ENCODE measurements at regions not wholly inside any gene's neighbourhood (a gene's known extent, or its start where the extent isn't known, plus 50 kb on each side); places are given as distances from the start of the nearest gene placed in this dataset.

DNA sequence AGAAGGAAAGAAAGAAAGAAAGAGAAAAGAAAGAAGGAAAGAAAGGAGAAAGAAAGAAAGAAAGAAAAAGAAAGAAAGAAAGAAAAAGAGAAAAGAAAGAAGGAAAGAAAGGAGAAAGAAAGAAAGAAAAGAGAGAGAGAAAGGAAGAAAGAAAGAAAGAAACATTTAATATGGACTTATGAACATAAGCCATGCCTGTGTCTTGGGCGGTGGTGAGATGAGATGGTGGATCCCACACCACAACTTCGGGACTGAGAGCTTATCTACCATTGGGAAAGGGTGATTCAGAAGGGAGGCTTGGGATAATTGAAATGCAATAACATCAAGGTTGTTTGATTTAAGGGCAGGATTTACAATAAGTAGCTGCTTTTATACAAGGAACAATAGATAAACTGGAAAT lies 843.9 kb upstream of the AUTS2 start:
- Mint-ChIP-seq H3K27me3 (no peaks in the 10 kb centered on the region), H3K9me3 (peaks cover 6 to 16% (median 8%) of the 10 kb centered on the region in 8 donors), H3K4me1 (no peaks in the 10 kb centered on the region), H3K27ac (no peak overlapping the region), H3K4me3 (no peak overlapping the region), H3K36me3 (peaks cover 0 to 1% of the 10 kb centered on the region in 2 donors)
- no peak for DNase-seq
- Histone ChIP-seq H3K27me3 (ENCODE audit: insufficient read depth, low read length) (no peaks in the 10 kb centered on the region), H3K36me3 (ENCODE audit: insufficient read depth, low read length) (no peaks in the 10 kb centered on the region), H3K9me3 (ENCODE audit: control insufficient read depth in 1 of 2, low read length in 2 of 2) (no peaks in the 10 kb centered on the region), H3K27ac (ENCODE audit: low read depth, low read length) (no peak overlapping the region), H3K4me1 (ENCODE audit: insufficient read depth, low read length) (no peaks in the 10 kb centered on the region), H3K4me3 (ENCODE audit: low read length in 2 of 2) (no peak overlapping the region)
- ChIA-PET POLR2A (ENCODE audit: partially characterized antibody) (no interaction called here), CTCF (ENCODE audit: partially characterized antibody) (no interaction called here)
- intact Hi-C loops (cut with micrococcal nuclease) = no loop called here

GRCh38 chr7:68756986-68757495 lies 841.2 kb upstream of the AUTS2 start:
- peaks cover 6 to 19% (median 14%) of the 10 kb centered on the region in 8 donors for H3K9me3 Mint-ChIP-seq
- DNase-seq = no peak
- Histone ChIP-seq H3K4me3 (ENCODE audit: low read length in 2 of 2) (no peak overlapping the region), H3K4me1 (ENCODE audit: insufficient read depth, low read length) (no peaks in the 10 kb centered on the region), H3K27ac (ENCODE audit: low read depth, low read length) (no peak overlapping the region), H3K9me3 (ENCODE audit: control insufficient read depth in 1 of 2, low read length in 2 of 2) (no peaks in the 10 kb centered on the region), H3K36me3 (ENCODE audit: insufficient read depth, low read length) (no peaks in the 10 kb centered on the region), H3K27me3 (ENCODE audit: insufficient read depth, low read length) (no peaks in the 10 kb centered on the region)
- no peaks in the 10 kb centered on the region for H3K27me3 Mint-ChIP-seq
- ChIA-PET CTCF (ENCODE audit: partially characterized antibody) (no interaction called here), POLR2A (ENCODE audit: partially characterized antibody) (no interaction called here)
- H3K4me3 Mint-ChIP-seq = no peak overlapping the region
- H3K27ac Mint-ChIP-seq = no peak overlapping the region
- H3K4me1 Mint-ChIP-seq = no peaks in the 10 kb centered on the region
- intact Hi-C loops (cut with micrococcal nuclease) = no loop called here
- H3K36me3 Mint-ChIP-seq = no peaks in the 10 kb centered on the region

DNA sequence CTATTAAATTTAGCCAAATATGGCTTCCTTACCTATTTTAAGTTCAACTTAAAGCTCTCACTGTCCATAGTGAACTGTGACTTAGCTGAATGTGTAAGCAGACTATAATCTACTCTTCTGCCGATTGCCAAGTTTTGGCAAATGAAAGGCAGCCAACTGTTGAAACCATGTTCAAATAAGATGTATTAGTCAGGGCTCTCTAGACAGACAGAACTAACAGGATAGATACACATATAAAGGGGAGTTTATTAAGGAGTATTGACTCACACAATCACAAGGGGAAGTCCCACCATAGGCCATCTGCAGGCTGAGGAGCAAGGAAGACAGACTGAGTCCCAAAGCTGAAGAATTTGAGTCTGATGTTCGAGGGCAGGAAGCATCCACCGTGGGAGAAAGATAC lies 837.7 kb upstream of the AUTS2 start:
- intact Hi-C loops (cut with micrococcal nuclease) = no loop called here
- H3K4me1 ChIP-seq (ENCODE audit: insufficient read depth, low read length) = no peaks in the 10 kb centered on the region
- no peak for DNase-seq
- Mint-ChIP-seq H3K4me1 (no peaks in the 10 kb centered on the region), H3K27me3 (no peaks in the 10 kb centered on the region), H3K27ac (no peak overlapping the region), H3K9me3 (peaks cover 5 to 35% (median 14%) of the 10 kb centered on the region in 8 donors), H3K36me3 (no peaks in the 10 kb centered on the region), H3K4me3 (no peak overlapping the region)
- no peak overlapping the region for H3K4me3 ChIP-seq (ENCODE audit: low read length in 2 of 2)
- H3K27ac ChIP-seq (ENCODE audit: low read depth, low read length) = no peak overlapping the region
- ChIA-PET POLR2A (ENCODE audit: partially characterized antibody) (no interaction called here), CTCF (ENCODE audit: partially characterized antibody) (no interaction called here)
- no peaks in the 10 kb centered on the region for H3K9me3 ChIP-seq (ENCODE audit: control insufficient read depth in 1 of 2, low read length in 2 of 2)
- no peaks in the 10 kb centered on the region for H3K27me3 ChIP-seq (ENCODE audit: insufficient read depth, low read length)
- no peaks in the 10 kb centered on the region for H3K36me3 ChIP-seq (ENCODE audit: insufficient read depth, low read length)

GRCh38 chr7:68767462-68767861 lies 830.8 kb upstream of the AUTS2 start:
- no peaks in the 10 kb centered on the region for H3K36me3 ChIP-seq (ENCODE audit: insufficient read depth, low read length)
- H3K4me3 Mint-ChIP-seq = no peak overlapping the region
- H3K27me3 ChIP-seq (ENCODE audit: insufficient read depth, low read length) = no peaks in the 10 kb centered on the region
- CTCF ChIA-PET (ENCODE audit: partially characterized antibody) = no interaction called here
- POLR2A ChIA-PET (ENCODE audit: partially characterized antibody) = no interaction called here
- peaks cover 2 to 31% (median 17%) of the 10 kb centered on the region in 8 donors for H3K9me3 Mint-ChIP-seq
- H3K4me3 ChIP-seq (ENCODE audit: low read length in 2 of 2) = no peak overlapping the region
- H3K4me1 Mint-ChIP-seq = no peaks in the 10 kb centered on the region
- intact Hi-C loops (cut with micrococcal nuclease) = no loop called here
- no peaks in the 10 kb centered on the region for H3K36me3 Mint-ChIP-seq
- DNase-seq = no peak
- H3K9me3 ChIP-seq (ENCODE audit: control insufficient read depth in 1 of 2, low read length in 2 of 2) = no peaks in the 10 kb centered on the region
- H3K27ac Mint-ChIP-seq = no peak overlapping the region
- peaks cover 0 to 2% of the 10 kb centered on the region in 2 donors for H3K27me3 Mint-ChIP-seq
- no peak overlapping the region for H3K27ac ChIP-seq (ENCODE audit: low read depth, low read length)
- no peaks in the 10 kb centered on the region for H3K4me1 ChIP-seq (ENCODE audit: insufficient read depth, low read length)

DNA sequence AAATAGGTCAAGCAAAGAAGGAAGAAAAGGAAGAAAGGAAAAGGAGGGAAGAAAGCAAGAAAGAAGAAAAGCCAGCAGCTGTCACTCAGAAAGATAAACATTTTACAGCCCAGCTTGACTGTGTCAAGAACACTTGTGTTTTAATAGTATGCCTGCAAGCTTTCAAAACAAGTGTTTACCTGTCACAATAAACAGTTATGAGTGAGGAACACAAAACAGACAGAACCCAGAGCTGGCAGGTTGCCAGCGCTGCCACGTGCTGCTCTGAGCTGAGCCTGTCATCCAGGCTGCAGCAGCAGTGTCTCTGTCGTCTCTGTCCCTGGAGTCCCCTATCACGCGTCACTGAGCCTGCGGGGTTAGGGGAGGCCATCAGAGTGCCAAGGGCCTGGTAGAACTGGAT lies 827.6 kb upstream of the AUTS2 start:
- ChIA-PET CTCF (ENCODE audit: partially characterized antibody) (no interaction called here), POLR2A (ENCODE audit: partially characterized antibody) (no interaction called here)
- Mint-ChIP-seq H3K9me3 (peaks cover 2 to 29% (median 11%) of the 10 kb centered on the region in 8 donors), H3K4me3 (no peak overlapping the region), H3K27me3 (peaks cover 0 to 2% of the 10 kb centered on the region in 2 donors), H3K4me1 (no peaks in the 10 kb centered on the region), H3K36me3 (no peaks in the 10 kb centered on the region), H3K27ac (no peak overlapping the region)
- no peak for DNase-seq
- no peaks in the 10 kb centered on the region for H3K9me3 ChIP-seq (ENCODE audit: control insufficient read depth in 1 of 2, low read length in 2 of 2)
- H3K27ac ChIP-seq (ENCODE audit: low read depth, low read length) = no peak overlapping the region
- no peaks in the 10 kb centered on the region for H3K4me1 ChIP-seq (ENCODE audit: insufficient read depth, low read length)
- H3K36me3 ChIP-seq (ENCODE audit: insufficient read depth, low read length) = no peaks in the 10 kb centered on the region
- no peak overlapping the region for H3K4me3 ChIP-seq (ENCODE audit: low read length in 2 of 2)
- H3K27me3 ChIP-seq (ENCODE audit: insufficient read depth, low read length) = no peaks in the 10 kb centered on the region
- intact Hi-C loops (cut with micrococcal nuclease) = no loop called here

DNA sequence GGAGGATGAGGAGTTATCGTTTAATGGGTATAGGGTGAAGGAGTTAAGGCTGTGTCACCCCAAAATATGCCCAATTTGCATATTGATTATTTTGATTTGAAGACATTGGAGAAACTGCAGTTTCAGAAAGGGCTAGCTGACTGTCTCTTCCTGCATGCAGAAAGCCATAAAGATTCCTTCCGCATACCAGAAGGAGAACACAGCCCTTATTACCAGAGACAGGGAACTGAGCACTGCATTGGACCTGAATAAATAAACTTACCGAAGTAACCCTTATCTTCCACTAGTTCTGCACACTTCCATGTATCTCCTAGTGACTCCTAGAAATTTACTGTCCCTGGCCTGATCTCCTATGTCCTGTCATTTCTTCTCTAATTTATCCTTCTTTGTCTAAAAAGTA lies 821.9 kb upstream of the AUTS2 start:
- no peaks in the 10 kb centered on the region for H3K36me3 ChIP-seq (ENCODE audit: insufficient read depth, low read length)
- no peaks in the 10 kb centered on the region for H3K27me3 Mint-ChIP-seq
- H3K4me3 ChIP-seq (ENCODE audit: low read length in 2 of 2) = no peak overlapping the region
- POLR2A ChIA-PET (ENCODE audit: partially characterized antibody) = no interaction called here
- CTCF ChIA-PET (ENCODE audit: partially characterized antibody) = no interaction called here
- peaks cover 2 to 26% (median 10%) of the 10 kb centered on the region in 8 donors for H3K9me3 Mint-ChIP-seq
- H3K4me3 Mint-ChIP-seq = no peak overlapping the region
- H3K27ac ChIP-seq (ENCODE audit: low read depth, low read length) = no peak overlapping the region
- H3K4me1 Mint-ChIP-seq = no peaks in the 10 kb centered on the region
- no peaks in the 10 kb centered on the region for H3K27me3 ChIP-seq (ENCODE audit: insufficient read depth, low read length)
- H3K27ac Mint-ChIP-seq = no peak overlapping the region
- intact Hi-C loops (cut with micrococcal nuclease) = no loop called here
- no peaks in the 10 kb centered on the region for H3K36me3 Mint-ChIP-seq
- no peak for DNase-seq
- H3K4me1 ChIP-seq (ENCODE audit: insufficient read depth, low read length) = no peaks in the 10 kb centered on the region
- no peaks in the 10 kb centered on the region for H3K9me3 ChIP-seq (ENCODE audit: control insufficient read depth in 1 of 2, low read length in 2 of 2)

GRCh38 chr7:68783684-68784083 lies 814.6 kb upstream of the AUTS2 start:
- H3K4me1 ChIP-seq (ENCODE audit: insufficient read depth, low read length) = no peaks in the 10 kb centered on the region
- Mint-ChIP-seq H3K4me1 (no peaks in the 10 kb centered on the region), H3K27ac (no peak overlapping the region), H3K36me3 (no peaks in the 10 kb centered on the region), H3K9me3 (peaks cover 0 to 29% (median 8%) of the 10 kb centered on the region in 8 donors), H3K4me3 (no peak overlapping the region), H3K27me3 (no peaks in the 10 kb centered on the region)
- H3K27ac ChIP-seq (ENCODE audit: low read depth, low read length) = no peak overlapping the region
- no peak overlapping the region for H3K4me3 ChIP-seq (ENCODE audit: low read length in 2 of 2)
- intact Hi-C loops (cut with micrococcal nuclease) = no loop called here
- DNase-seq = no peak
- H3K27me3 ChIP-seq (ENCODE audit: insufficient read depth, low read length) = no peaks in the 10 kb centered on the region
- POLR2A ChIA-PET (ENCODE audit: partially characterized antibody) = no interaction called here
- H3K9me3 ChIP-seq (ENCODE audit: control insufficient read depth in 1 of 2, low read length in 2 of 2) = no peaks in the 10 kb centered on the region
- H3K36me3 ChIP-seq (ENCODE audit: insufficient read depth, low read length) = no peaks in the 10 kb centered on the region
- CTCF ChIA-PET (ENCODE audit: partially characterized antibody) = no interaction called here

DNA sequence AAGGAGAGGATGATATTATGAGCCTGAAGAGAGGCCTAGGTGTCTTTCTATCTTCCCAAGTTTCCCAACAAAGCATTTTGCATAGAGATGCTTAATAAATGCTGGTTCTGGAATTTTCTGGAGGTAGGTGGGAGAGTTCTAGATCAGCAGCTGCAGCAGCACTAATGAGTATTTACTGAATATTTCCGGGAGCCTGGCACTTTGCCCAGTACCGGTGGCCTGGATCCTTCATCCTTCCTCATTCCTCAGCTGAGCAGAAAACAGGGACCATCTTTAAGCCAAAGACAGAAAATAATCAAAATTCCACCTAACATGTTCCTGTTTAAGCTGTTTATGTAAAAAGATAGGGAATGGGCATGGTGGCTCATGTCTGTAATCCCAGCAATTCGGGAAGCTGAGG lies 813.2 kb upstream of the AUTS2 start:
- intact Hi-C loops (cut with micrococcal nuclease) = no loop called here

More for the DNA sequence above, 813.2 kb upstream of the AUTS2 start:
- no peaks in the 10 kb centered on the region for H3K4me1 ChIP-seq (ENCODE audit: insufficient read depth, low read length)
- Mint-ChIP-seq H3K27me3 (no peaks in the 10 kb centered on the region), H3K36me3 (no peaks in the 10 kb centered on the region), H3K4me3 (no peak overlapping the region), H3K9me3 (peaks cover 0 to 22% (median 11%) of the 10 kb centered on the region in 8 donors), H3K27ac (no peak overlapping the region), H3K4me1 (no peaks in the 10 kb centered on the region)
- no peaks in the 10 kb centered on the region for H3K9me3 ChIP-seq (ENCODE audit: control insufficient read depth in 1 of 2, low read length in 2 of 2)
- H3K4me3 ChIP-seq (ENCODE audit: low read length in 2 of 2) = no peak overlapping the region
- ChIA-PET POLR2A (ENCODE audit: partially characterized antibody) (no interaction called here), CTCF (ENCODE audit: partially characterized antibody) (no interaction called here)
- H3K36me3 ChIP-seq (ENCODE audit: insufficient read depth, low read length) = no peaks in the 10 kb centered on the region
- DNase-seq = no peak
- no peaks in the 10 kb centered on the region for H3K27me3 ChIP-seq (ENCODE audit: insufficient read depth, low read length)
- H3K27ac ChIP-seq (ENCODE audit: low read depth, low read length) = no peak overlapping the region
